ENCODE measurements at regions not wholly inside any gene's neighbourhood (a gene's known extent, or its start where the extent isn't known, plus 50 kb on each side); places are given as distances from the start of the nearest gene placed in this dataset.

DNA sequence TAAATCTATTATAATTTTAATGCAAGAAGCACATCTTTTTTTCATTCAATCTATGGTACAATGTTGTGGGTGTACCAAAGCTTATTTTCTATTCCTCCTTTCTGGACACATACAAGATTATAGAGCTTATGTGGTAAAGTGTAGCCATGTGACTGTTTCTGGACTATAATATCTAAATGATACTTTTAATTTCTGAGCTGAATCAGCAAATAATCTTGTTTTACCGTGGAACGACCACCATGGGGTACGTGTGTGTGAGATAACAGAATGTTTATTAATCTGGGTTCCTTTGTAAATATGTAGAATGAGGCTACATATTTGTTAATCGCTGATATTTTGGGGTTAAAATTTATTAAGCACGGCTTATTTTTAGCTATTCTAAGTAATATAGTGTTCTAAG, 111.5 kb upstream of the EYS start:
- TF ChIP-seq, protein P1, sequence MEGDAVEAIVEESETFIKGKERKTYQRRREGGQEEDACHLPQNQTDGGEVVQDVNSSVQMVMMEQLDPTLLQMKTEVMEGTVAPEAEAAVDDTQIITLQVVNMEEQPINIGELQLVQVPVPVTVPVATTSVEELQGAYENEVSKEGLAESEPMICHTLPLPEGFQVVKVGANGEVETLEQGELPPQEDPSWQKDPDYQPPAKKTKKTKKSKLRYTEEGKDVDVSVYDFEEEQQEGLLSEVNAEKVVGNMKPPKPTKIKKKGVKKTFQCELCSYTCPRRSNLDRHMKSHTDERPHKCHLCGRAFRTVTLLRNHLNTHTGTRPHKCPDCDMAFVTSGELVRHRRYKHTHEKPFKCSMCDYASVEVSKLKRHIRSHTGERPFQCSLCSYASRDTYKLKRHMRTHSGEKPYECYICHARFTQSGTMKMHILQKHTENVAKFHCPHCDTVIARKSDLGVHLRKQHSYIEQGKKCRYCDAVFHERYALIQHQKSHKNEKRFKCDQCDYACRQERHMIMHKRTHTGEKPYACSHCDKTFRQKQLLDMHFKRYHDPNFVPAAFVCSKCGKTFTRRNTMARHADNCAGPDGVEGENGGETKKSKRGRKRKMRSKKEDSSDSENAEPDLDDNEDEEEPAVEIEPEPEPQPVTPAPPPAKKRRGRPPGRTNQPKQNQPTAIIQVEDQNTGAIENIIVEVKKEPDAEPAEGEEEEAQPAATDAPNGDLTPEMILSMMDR (IDR thresholded peaks at IDR 0.05): no peak
- TF ChIP-seq POLR2AphosphoS5 (IDR thresholded peaks at IDR 0.05; ENCODE audit: insufficient read depth in 1 of 2, low read depth in 1 of 2) (no peak), POLR2A (IDR thresholded peaks at IDR 0.05) (no peak)

Data from vagina (tissue), 2 donors.